ENCODE measurements at regions not wholly inside any gene's neighbourhood (a gene's known extent, or its start where the extent isn't known, plus 50 kb on each side); places are given as distances from the start of the nearest gene placed in this dataset.

- Mint-ChIP-seq H3K9me3 (no peaks in the 10 kb centered on the region), H3K27ac (no peak overlapping the region), H3K36me3 (ENCODE audit: low read depth) (no peaks in the 10 kb centered on the region), H3K27me3 (no peaks in the 10 kb centered on the region), H3K4me3 (no peak overlapping the region), H3K4me1 (no peaks in the 10 kb centered on the region)
- POLR2A ChIA-PET = no interaction called here
- DNase-seq = peak; percentile 32
- CTCF ChIA-PET = no interaction called here
Measured at GRCh38 chr6:98657764-98658163, 176.6 kb upstream of the POU3F2 start.

- Mint-ChIP-seq H3K9me3 (no peaks in the 10 kb centered on the region), H3K36me3 (ENCODE audit: low read depth) (no peaks in the 10 kb centered on the region), H3K27ac (no peak overlapping the region), H3K27me3 (no peaks in the 10 kb centered on the region), H3K4me1 (no peaks in the 10 kb centered on the region), H3K4me3 (no peak overlapping the region)
- no peak for DNase-seq
- ChIA-PET CTCF (no interaction called here), POLR2A (no interaction called here)
Measured at GRCh38 chr6:98669371-98669770, 165.0 kb upstream of the POU3F2 start.

- POLR2A ChIA-PET = no interaction called here
- Mint-ChIP-seq H3K4me3 (no peak overlapping the region), H3K36me3 (ENCODE audit: low read depth) (no peaks in the 10 kb centered on the region), H3K27ac (no peak overlapping the region), H3K27me3 (no peaks in the 10 kb centered on the region), H3K9me3 (no peaks in the 10 kb centered on the region), H3K4me1 (no peaks in the 10 kb centered on the region)
- no peak for DNase-seq
- CTCF ChIA-PET = no interaction called here
Measured at GRCh38 chr6:98670045-98670746, 164.2 kb upstream of the POU3F2 start.

- H3K4me1 Mint-ChIP-seq = no peaks in the 10 kb centered on the region
- ChIA-PET CTCF (no interaction called here), POLR2A (no interaction called here)
- H3K27me3 Mint-ChIP-seq = no peaks in the 10 kb centered on the region
- H3K36me3 Mint-ChIP-seq (ENCODE audit: low read depth) = no peaks in the 10 kb centered on the region
- no peak overlapping the region for H3K4me3 Mint-ChIP-seq
- H3K27ac Mint-ChIP-seq = no peak overlapping the region
- H3K9me3 Mint-ChIP-seq = no peaks in the 10 kb centered on the region
- DNase-seq = no peak
Measured at GRCh38 chr6:98672681-98673475, 161.5 kb upstream of the POU3F2 start.

DNA sequence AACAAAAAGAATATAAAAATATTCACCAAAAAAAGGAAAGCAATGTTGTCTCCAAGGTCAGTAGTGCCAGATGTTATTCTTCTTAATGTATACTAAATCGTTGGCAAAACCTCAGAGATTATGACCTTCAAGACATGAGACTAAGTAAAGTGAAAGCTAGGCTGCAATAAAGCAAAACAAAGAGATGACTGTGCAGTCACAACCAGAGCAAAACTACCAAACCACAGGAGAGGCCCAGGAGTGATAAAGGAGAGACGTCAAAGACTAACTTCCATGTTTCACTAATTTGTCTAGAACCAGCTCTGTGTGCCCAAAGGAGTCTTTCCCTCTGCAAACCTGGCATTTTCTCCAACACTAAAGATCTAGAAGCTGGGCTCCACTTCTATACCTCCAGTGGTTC, 155.9 kb upstream of the POU3F2 start:
- Mint-ChIP-seq H3K9me3 (no peaks in the 10 kb centered on the region), H3K27me3 (no peaks in the 10 kb centered on the region), H3K27ac (no peak overlapping the region), H3K4me3 (no peak overlapping the region), H3K36me3 (ENCODE audit: low read depth) (no peaks in the 10 kb centered on the region), H3K4me1 (no peaks in the 10 kb centered on the region)
- DNase-seq = no peak
- ChIA-PET CTCF (no interaction called here), POLR2A (no interaction called here)

DNA sequence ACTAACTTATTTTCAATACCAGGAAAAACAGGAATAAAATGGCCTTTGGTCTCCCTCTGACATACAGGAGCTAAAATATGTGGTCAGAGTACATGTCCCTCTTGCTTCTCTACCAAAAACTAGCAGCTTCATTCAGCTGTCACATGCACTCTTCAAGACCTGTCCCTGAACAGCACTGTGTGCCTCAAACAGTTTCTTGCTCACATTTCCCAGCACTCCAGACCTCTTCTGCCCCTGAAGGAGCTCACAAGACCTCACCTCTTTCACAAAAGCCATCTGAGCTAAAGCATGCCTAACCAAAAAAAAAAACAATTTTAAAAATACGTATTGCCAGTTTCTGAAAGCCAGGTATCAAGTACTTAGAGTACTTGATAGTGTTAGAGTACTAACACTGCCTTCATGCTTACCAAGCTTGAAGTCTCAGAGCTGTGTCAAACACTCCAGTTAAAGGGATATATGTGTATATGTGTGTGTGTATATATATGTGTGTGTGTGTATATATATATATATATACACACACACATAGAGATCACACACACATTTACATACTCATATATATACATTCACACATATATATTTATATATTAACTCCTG, 148.3 kb upstream of the POU3F2 start:
- ChIA-PET POLR2A (no interaction called here), CTCF (interaction anchor here (0.6 kb wide), 1 partner anchor 25 kb away, joined by 5 read pairs; no protein-coding TSS in a partner anchor)
- Mint-ChIP-seq H3K9me3 (no peaks in the 10 kb centered on the region), H3K27me3 (no peaks in the 10 kb centered on the region), H3K36me3 (ENCODE audit: low read depth) (no peaks in the 10 kb centered on the region), H3K4me1 (no peaks in the 10 kb centered on the region), H3K27ac (no peak overlapping the region), H3K4me3 (no peak overlapping the region)
- no peak for DNase-seq

DNA sequence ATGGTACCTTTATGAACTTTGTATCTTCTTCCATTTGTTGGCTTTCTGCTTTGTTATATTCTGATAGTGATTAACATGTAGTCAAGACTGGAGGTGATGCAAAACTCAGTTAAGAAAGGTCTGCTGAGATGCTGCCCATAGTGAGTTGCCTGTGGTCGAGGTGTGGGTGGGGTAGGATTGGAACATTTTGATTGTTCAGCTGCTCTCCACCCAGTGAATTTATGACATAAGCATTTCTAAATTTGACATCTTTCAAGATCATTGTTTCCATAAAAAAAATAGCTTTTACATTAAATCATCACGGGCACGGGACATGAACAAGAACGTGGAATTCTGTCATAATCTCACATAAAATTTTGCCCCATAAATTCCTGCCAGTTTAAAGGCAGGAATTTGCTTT, 146.6 kb upstream of the POU3F2 start:
- Mint-ChIP-seq H3K4me3 (no peak overlapping the region), H3K27me3 (no peaks in the 10 kb centered on the region), H3K4me1 (no peaks in the 10 kb centered on the region), H3K36me3 (ENCODE audit: low read depth) (no peaks in the 10 kb centered on the region), H3K27ac (no peak overlapping the region), H3K9me3 (no peaks in the 10 kb centered on the region)
- DNase-seq = no peak
- CTCF ChIA-PET = no interaction called here
- POLR2A ChIA-PET = no interaction called here

DNA sequence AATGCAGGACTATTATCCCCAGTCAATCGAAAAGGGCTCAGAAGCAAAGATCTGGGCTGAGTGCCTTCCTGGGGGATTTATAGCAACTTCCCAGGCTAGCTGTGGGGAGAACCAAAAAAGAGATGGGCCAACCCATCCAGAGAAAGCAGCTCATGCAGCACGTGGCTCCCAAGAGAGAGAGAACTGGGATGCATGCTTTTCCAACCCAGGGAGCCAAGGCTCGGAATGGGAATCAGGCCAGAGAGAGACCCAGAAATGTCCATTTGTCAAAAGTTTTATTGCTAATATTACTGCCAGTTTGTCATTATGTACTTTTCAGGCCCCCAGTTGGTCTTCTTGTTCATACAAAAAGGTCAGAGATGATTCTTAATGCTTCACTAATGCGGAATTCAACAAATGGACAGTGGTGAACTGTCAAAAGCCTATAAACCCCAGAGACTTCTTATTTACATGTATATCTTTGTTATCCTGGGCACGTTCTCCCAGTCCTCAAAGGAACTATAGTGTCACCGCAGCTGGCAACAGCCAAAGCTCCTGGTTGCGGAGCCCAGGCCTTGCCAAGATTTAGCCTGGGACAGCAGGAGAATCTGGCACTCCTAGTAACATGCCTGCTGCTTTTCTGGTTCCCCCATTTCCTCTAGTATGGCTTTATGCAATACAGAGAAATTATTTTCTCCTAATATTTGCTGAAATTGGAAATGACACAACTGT, 139.1 kb upstream of the POU3F2 start:
- Mint-ChIP-seq H3K4me3 (no peak overlapping the region), H3K4me1 (no peaks in the 10 kb centered on the region), H3K9me3 (no peaks in the 10 kb centered on the region), H3K27me3 (no peaks in the 10 kb centered on the region), H3K27ac (no peak overlapping the region), H3K36me3 (ENCODE audit: low read depth) (no peaks in the 10 kb centered on the region)
- no peak for DNase-seq
- POLR2A ChIA-PET = no interaction called here
- CTCF ChIA-PET = no interaction called here

DNA sequence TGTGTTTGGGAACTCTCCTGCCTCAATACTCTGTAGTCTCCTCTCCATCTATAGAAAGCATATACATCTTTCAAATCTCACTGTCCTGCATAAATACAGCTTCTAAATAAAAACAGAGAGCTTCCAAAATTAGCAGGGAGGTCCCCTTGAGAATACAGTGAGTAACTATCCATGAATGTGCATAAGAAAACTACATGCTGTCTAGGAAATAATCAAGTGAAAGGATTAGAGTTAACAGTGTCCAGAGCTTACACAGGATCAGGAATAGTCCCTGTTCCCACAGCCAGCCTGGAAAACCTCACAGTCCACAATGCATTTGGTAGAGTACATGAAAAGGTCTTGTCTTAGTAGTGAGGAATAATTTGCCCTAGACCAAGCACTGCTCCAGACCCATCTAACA, 123.0 kb upstream of the POU3F2 start:
- Mint-ChIP-seq H3K27me3 (peaks cover 2% of the 10 kb centered on the region), H3K27ac (no peak overlapping the region)

DNA sequence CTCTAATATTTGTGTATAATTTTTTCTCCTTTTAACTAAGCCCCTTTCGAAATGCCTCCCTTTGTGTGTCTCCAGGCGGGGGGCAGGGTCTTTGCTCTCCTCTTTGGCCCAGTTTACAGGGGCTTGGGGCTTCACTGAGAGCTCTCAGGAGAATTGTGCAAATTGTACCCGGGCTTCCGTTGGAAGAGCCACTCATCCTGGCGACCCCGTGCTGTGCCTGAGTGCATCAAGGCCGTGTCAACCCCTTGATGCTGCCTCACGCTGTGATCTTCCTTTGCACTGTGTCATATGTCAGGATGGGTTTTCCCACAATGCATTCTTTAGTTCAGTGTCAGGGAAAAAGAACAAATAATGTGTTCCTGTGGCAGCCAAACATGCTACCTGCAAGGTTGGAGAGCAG, 118.0 kb upstream of the POU3F2 start:
- ChIA-PET POLR2A (no interaction called here), CTCF (no interaction called here)
- Mint-ChIP-seq H3K4me1 (no peaks in the 10 kb centered on the region), H3K9me3 (no peaks in the 10 kb centered on the region), H3K27ac (no peak overlapping the region), H3K27me3 (peaks cover 9% of the 10 kb centered on the region), H3K36me3 (ENCODE audit: low read depth) (no peaks in the 10 kb centered on the region), H3K4me3 (no peak overlapping the region)
- no peak for DNase-seq

More for the DNA sequence above, 123.0 kb upstream of the POU3F2 start:
- Mint-ChIP-seq H3K4me1 (no peaks in the 10 kb centered on the region), H3K36me3 (ENCODE audit: low read depth) (no peaks in the 10 kb centered on the region), H3K4me3 (no peak overlapping the region), H3K9me3 (no peaks in the 10 kb centered on the region)
- CTCF ChIA-PET = interaction anchor here (0.5 kb wide), 1 partner anchor 25 kb away, joined by 5 read pairs; no protein-coding TSS in a partner anchor
- POLR2A ChIA-PET = no interaction called here
- no peak for DNase-seq

- Mint-ChIP-seq H3K27me3 (peaks cover 9% of the 10 kb centered on the region), H3K36me3 (ENCODE audit: low read depth) (no peaks in the 10 kb centered on the region), H3K4me1 (no peaks in the 10 kb centered on the region), H3K9me3 (no peaks in the 10 kb centered on the region), H3K27ac (no peak overlapping the region), H3K4me3 (no peak overlapping the region)
- POLR2A ChIA-PET = no interaction called here
- no peak for DNase-seq
- CTCF ChIA-PET = no interaction called here
Measured at GRCh38 chr6:98717322-98717877, 117.0 kb upstream of the POU3F2 start.

GRCh38 chr6:98717988-98718387, 116.4 kb upstream of the POU3F2 start:
- no peaks in the 10 kb centered on the region for H3K9me3 Mint-ChIP-seq
- no peak overlapping the region for H3K27ac Mint-ChIP-seq
- no peaks in the 10 kb centered on the region for H3K36me3 Mint-ChIP-seq (ENCODE audit: low read depth)
- no peak overlapping the region for H3K4me3 Mint-ChIP-seq
- H3K27me3 Mint-ChIP-seq = peaks cover 9% of the 10 kb centered on the region
- ChIA-PET POLR2A (no interaction called here), CTCF (no interaction called here)
- H3K4me1 Mint-ChIP-seq = no peaks in the 10 kb centered on the region
- no peak for DNase-seq

DNA sequence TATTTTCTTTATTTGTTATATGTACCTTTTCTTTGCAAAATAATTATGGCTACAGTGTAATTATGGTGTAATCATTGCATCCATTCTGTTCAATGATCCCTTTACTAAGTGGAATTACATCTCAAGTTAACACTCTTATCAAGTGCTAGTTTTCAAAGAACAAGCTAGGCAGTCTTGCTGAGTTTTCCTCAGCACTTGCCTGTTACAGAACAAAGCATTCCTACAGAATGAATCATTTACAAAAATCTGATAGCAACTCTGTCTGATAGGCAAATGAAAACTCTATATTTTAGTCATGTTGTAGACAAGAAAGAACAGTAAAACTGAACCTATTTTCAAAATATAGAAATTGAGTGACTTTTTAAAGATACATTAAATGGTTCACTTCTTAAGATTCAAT, 109.8 kb upstream of the POU3F2 start:
- peaks cover 2% of the 10 kb centered on the region for H3K27me3 Mint-ChIP-seq
- POLR2A ChIA-PET = no interaction called here
- H3K9me3 Mint-ChIP-seq = no peaks in the 10 kb centered on the region
- CTCF ChIA-PET = no interaction called here
- no peak for DNase-seq
- H3K4me3 Mint-ChIP-seq = no peak overlapping the region
- H3K4me1 Mint-ChIP-seq = no peaks in the 10 kb centered on the region
- H3K27ac Mint-ChIP-seq = no peak overlapping the region
- no peaks in the 10 kb centered on the region for H3K36me3 Mint-ChIP-seq (ENCODE audit: low read depth)

Data from activated CD4-positive, alpha-beta T cell treated with anti-CD3 and anti-CD28 coated beads, Interleukin-2, amount 10 ng/mL, durations not matched to agents 7 days and 5 days (primary cell).